CD14-positive monocyte (primary cell): ENCODE measurements at regions not wholly inside any gene's neighbourhood (a gene's known extent, or its start where the extent isn't known, plus 50 kb on each side); places are given as distances from the start of the nearest gene placed in this dataset.
"Not testable (repeated sequence)": the region's sequence is repeated elsewhere in the genome, so short reads cannot be mapped to it uniquely, and the experiment has no call there.

ENCODE experiments used
- DNase-seq, 3 donors: peaks; one replicate each; pipeline ENCODE4 v3.0.0-alpha.2; 2011 to 2022
- H2AFZ ChIP-seq: 2 replicates; pipeline ENCODE4 v1.6.0; 2012; ENCODE audit warnings: mild to moderate bottlenecking, low read depth, low read length, inconsistent platforms; ENCODE audit not compliant: insufficient read depth, poor library complexity, severe bottlenecking
- H3K27ac ChIP-seq, 2 donors: 1 replicate in 1 of 2; 2 replicates in 1 of 2; pipeline ENCODE4 v1.5.1; 2012 to 2013; ENCODE audit warnings: low read length in 2 of 2, control low read depth in 1 of 2, inconsistent platforms in 1 of 2, low read depth in 1 of 2, mild to moderate bottlenecking in 1 of 2
- H3K27me3 ChIP-seq, 2 donors: one replicate each; pipeline versions ENCODE4 v1.6.0 to v1.6.1; 2011 to 2013; ENCODE audit warnings: low read length in 2 of 2; ENCODE audit not compliant: control insufficient read depth in 2 of 2, insufficient read depth in 2 of 2
- H3K36me3 ChIP-seq, 2 donors: replicated peaks in 1 of 2; 1 replicate in 1 of 2; 2 replicates in 1 of 2; pipeline versions ENCODE4 v1.5.1 to v1.6.1; 2012 to 2013; ENCODE audit warnings: low read length in 2 of 2, control low read depth in 1 of 2, inconsistent platforms in 1 of 2, mild to moderate bottlenecking in 1 of 2; ENCODE audit not compliant: insufficient read depth in 2 of 2, control insufficient read depth in 1 of 2
- H3K4me1 ChIP-seq, 2 donors: 1 replicate in 1 of 2; 2 replicates in 1 of 2; pipeline versions ENCODE4 v1.5.1 to v1.6.1; 2012 to 2013; ENCODE audit warnings: low read length in 2 of 2, control low read depth in 1 of 2, inconsistent platforms in 1 of 2, mild to moderate bottlenecking in 1 of 2, moderate library complexity in 1 of 2; ENCODE audit not compliant: insufficient read depth in 2 of 2, control insufficient read depth in 1 of 2
- H3K4me2 ChIP-seq: replicated peaks from 2 replicates; pipeline ENCODE3; 2012; ENCODE audit warnings: low read length, moderate library complexity, mild to moderate bottlenecking; ENCODE audit not compliant: poor library complexity, severe bottlenecking; ENCODE audit errors: extremely low read depth
- H3K4me3 ChIP-seq, 3 experiments: fragments of 200-600 bp in 1 of 3; sonication (generic) in 1 of 3; replicated peaks in 1 of 3; 1 replicate in 2 of 3; 2 replicates in 1 of 3; pipeline ENCODE4 v1.5.1; 2011 to 2013; ENCODE audit warnings: low read length in 3 of 3, mild to moderate bottlenecking in 3 of 3, control low read depth in 2 of 3, low read depth in 2 of 3, inconsistent platforms in 1 of 3, moderate library complexity in 1 of 3
- H3K79me2 ChIP-seq: 2 replicates; pipeline ENCODE4 v1.6.0; 2012; ENCODE audit warnings: mild to moderate bottlenecking, control low read depth, inconsistent platforms, low read length, moderate library complexity; ENCODE audit not compliant: insufficient read depth
- H3K9ac ChIP-seq: 2 replicates; pipeline ENCODE4 v1.6.0; 2017; ENCODE audit warnings: low read length, mild to moderate bottlenecking; ENCODE audit not compliant: insufficient read depth, poor library complexity, severe bottlenecking
- H3K9me3 ChIP-seq, 2 donors: replicated peaks in 1 of 2; 1 replicate in 1 of 2; 2 replicates in 1 of 2; pipeline versions ENCODE4 v1.5.1 to v1.6.1; 2012 to 2013; ENCODE audit warnings: low read length in 2 of 2, control low read depth in 1 of 2; ENCODE audit not compliant: control insufficient read depth in 1 of 2, insufficient read depth in 1 of 2
- H4K20me1 ChIP-seq: 2 replicates; pipeline ENCODE4 v1.6.0; 2012; ENCODE audit warnings: mild to moderate bottlenecking, low read length, control low read depth, moderate library complexity; ENCODE audit not compliant: insufficient read depth
- H3K27ac Mint-ChIP-seq, 7 donors: one replicate each; pipeline ENCODE4 v1.8.0; 2020; ENCODE audit warnings: mild to moderate bottlenecking in 7 of 7, mixed read lengths in 7 of 7, moderate library complexity in 6 of 7, inconsistent platforms in 2 of 7
- H3K27me3 Mint-ChIP-seq, 3 donors: one replicate each; pipeline ENCODE4 v1.8.0; 2021 to 2022; ENCODE audit warnings: low read depth in 3 of 3, mild to moderate bottlenecking in 3 of 3, mixed read lengths in 3 of 3, moderate library complexity in 3 of 3, inconsistent platforms in 1 of 3
- H3K36me3 Mint-ChIP-seq, 2 donors: one replicate each; pipeline ENCODE4 v1.8.0; 2020; ENCODE audit warnings: mixed read lengths in 2 of 2, inconsistent platforms in 1 of 2, mild to moderate bottlenecking in 1 of 2
- H3K4me1 Mint-ChIP-seq: one replicate; pipeline ENCODE4 v1.8.0; 2020; ENCODE audit warnings: mild to moderate bottlenecking, mixed read lengths
- H3K4me3 Mint-ChIP-seq, 2 donors: one replicate each; pipeline ENCODE4 v1.8.0; 2020; ENCODE audit warnings: mild to moderate bottlenecking in 2 of 2, mixed read lengths in 2 of 2, moderate library complexity in 1 of 2
- H3K9me3 Mint-ChIP-seq, 7 donors: one replicate each; pipeline ENCODE4 v1.8.0; 2020 to 2022; ENCODE audit warnings: mixed read lengths in 7 of 7, mild to moderate bottlenecking in 6 of 7, moderate library complexity in 6 of 7, inconsistent platforms in 2 of 7
- WGBS: methylation state at CpG from one replicate; pipeline ENCODE4 v1.1.5; 2013; ENCODE audit warnings: missing lambda C conversion rate; ENCODE audit not compliant: insufficient coverage; 5-methylcytosine and 5-hydroxymethylcytosine counted together
- intact Hi-C, 2 donors: fragments of 100-400 bp; cut with micrococcal nuclease; formaldehyde crosslinking; loops; one replicate each; pipeline versions ENCODE4 v1.15.0 to v1.15.1; 2023
- TF ChIP-seq, protein P1 (sequence below): fragments of 200-600 bp; IDR thresholded peaks from one replicate; pipeline ENCODE4 v1.8.0; 2022; ENCODE audit warnings: antibody characterized with exemption, mild to moderate bottlenecking

DNA sequence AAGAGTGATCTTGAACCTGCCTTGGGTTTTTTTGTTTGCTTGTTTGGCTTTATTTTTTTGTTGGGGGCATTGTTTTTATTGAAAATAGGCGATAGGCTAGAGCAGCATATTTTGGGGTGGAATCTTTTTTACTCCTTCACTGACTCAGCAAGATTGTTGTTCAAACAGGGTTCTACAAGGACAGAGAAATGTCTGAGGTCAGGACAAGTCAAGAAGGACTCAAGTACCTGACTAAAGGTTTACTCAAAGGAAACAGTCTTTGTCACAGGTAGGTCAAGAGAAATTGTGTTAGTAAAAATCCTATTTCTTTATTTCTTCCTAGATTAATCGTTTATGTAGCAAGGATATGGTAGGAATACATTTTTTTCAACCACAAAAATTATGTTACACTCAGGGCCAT, 1564.0 kb upstream of the CDH9 start:
- Mint-ChIP-seq H3K9me3 (peaks cover 0 to 25% (median 10%) of the 10 kb centered on the region in 7 donors), H3K4me1 (no peaks in the 10 kb centered on the region), H3K27me3 (peaks cover 0 to 1% (median 0%) of the 10 kb centered on the region in 3 donors), H3K4me3 (no peak overlapping the region), H3K36me3 (no peaks in the 10 kb centered on the region), H3K27ac (no peak overlapping the region)
- no peak overlapping the region for H2AFZ ChIP-seq
- intact Hi-C loops: no loop called here
- no peaks in the 10 kb centered on the region for H4K20me1 ChIP-seq
- H3K27me3 ChIP-seq: no peaks in the 10 kb centered on the region
- H3K4me1 ChIP-seq: no peaks in the 10 kb centered on the region
- peaks cover 0 to 21% of the 10 kb centered on the region in 2 donors for H3K9me3 ChIP-seq
- no peak overlapping the region for H3K4me2 ChIP-seq
- no peak overlapping the region for H3K9ac ChIP-seq
- TF ChIP-seq, protein P1, sequence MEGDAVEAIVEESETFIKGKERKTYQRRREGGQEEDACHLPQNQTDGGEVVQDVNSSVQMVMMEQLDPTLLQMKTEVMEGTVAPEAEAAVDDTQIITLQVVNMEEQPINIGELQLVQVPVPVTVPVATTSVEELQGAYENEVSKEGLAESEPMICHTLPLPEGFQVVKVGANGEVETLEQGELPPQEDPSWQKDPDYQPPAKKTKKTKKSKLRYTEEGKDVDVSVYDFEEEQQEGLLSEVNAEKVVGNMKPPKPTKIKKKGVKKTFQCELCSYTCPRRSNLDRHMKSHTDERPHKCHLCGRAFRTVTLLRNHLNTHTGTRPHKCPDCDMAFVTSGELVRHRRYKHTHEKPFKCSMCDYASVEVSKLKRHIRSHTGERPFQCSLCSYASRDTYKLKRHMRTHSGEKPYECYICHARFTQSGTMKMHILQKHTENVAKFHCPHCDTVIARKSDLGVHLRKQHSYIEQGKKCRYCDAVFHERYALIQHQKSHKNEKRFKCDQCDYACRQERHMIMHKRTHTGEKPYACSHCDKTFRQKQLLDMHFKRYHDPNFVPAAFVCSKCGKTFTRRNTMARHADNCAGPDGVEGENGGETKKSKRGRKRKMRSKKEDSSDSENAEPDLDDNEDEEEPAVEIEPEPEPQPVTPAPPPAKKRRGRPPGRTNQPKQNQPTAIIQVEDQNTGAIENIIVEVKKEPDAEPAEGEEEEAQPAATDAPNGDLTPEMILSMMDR: no peak
- no peak overlapping the region for H3K27ac ChIP-seq
- no CpG with 5 or more reads among the region's 2 CpGs for WGBS
- no peak overlapping the region for H3K4me3 ChIP-seq
- DNase-seq: no peak
- no peaks in the 10 kb centered on the region for H3K79me2 ChIP-seq
- no peaks in the 10 kb centered on the region for H3K36me3 ChIP-seq

DNA sequence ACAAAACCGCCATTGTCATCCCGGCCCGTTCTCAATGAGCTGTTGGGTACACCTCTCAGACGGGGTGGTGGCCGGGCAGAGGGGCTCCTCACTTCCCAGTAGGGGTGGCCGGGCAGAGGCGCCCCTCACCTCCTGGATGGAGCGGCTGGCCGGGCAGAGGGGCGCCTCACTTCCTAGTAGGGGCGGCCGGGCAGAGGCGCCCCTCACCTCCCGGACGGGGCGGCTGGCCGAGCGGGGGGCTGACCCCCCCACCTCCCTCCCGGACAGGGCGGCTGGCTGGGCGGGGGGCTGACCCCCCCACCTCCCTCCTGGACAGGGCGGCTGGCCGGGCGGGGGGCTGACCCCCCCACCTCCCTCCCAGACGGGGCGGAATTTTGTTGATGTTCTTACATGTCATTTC, 1558.3 kb upstream of the CDH9 start:
- H3K36me3 ChIP-seq, H3K79me2 ChIP-seq, H3K4me1 ChIP-seq, H2AFZ ChIP-seq, H3K27me3 ChIP-seq, H3K4me2 ChIP-seq, intact Hi-C loops, H3K9ac ChIP-seq, H3K4me3 ChIP-seq, H4K20me1 ChIP-seq, H3K27ac Mint-ChIP-seq, DNase-seq, H3K36me3 Mint-ChIP-seq, H3K27ac ChIP-seq, H3K4me3 Mint-ChIP-seq, H3K27me3 Mint-ChIP-seq, H3K4me1 Mint-ChIP-seq: not testable (repeated sequence)
- H3K9me3 Mint-ChIP-seq: peaks cover 2 to 17% (median 9%) of the 10 kb centered on the region in 7 donors
- H3K9me3 ChIP-seq: peaks cover 0 to 21% of the 10 kb centered on the region in 2 donors
- no CpG with 5 or more reads among the region's 26 CpGs for WGBS
